Parathyroid adenoma (tissue), 2 donors: ENCODE measurements at regions not wholly inside any gene's neighbourhood (a gene's known extent, or its start where the extent isn't known, plus 50 kb on each side); places are given as distances from the start of the nearest gene placed in this dataset.

Experiments used
- H2AFZ ChIP-seq: fragments of 300-600 bp; sonication (generic); one replicate; pipeline ENCODE4 v1.7.0; 2017; ENCODE audit warnings: antibody characterized with exemption, mild to moderate bottlenecking
- H3K27ac ChIP-seq: fragments of 300-600 bp; sonication (generic); one replicate; pipeline ENCODE4 v1.7.0; 2017
- H3K27me3 ChIP-seq: fragments of 300-600 bp; sonication (generic); one replicate; pipeline ENCODE4 v1.7.0; 2017; ENCODE audit warnings: low read length; ENCODE audit not compliant: control insufficient read depth, insufficient read depth
- H3K36me3 ChIP-seq: fragments of 300-600 bp; sonication (generic); one replicate; pipeline ENCODE4 v1.7.0; 2017; ENCODE audit warnings: low read length; ENCODE audit not compliant: control insufficient read depth, insufficient read depth
- H3K4me1 ChIP-seq: fragments of 300-600 bp; sonication (generic); one replicate; pipeline ENCODE4 v1.7.0; 2017; ENCODE audit warnings: control low read depth
- H3K4me2 ChIP-seq: fragments of 300-600 bp; sonication (generic); one replicate; pipeline ENCODE4 v1.7.0; 2017; ENCODE audit warnings: low read length
- H3K4me3 ChIP-seq: fragments of 300-600 bp; sonication (generic); one replicate; pipeline ENCODE4 v1.7.0; 2017; ENCODE audit warnings: low read depth, low read length
- H3K79me2 ChIP-seq: fragments of 300-600 bp; sonication (generic); one replicate; pipeline ENCODE4 v1.7.0; 2017; ENCODE audit warnings: control low read depth
- H3K9ac ChIP-seq: fragments of 300-600 bp; sonication (generic); one replicate; pipeline ENCODE4 v1.7.0; 2017; ENCODE audit warnings: mild to moderate bottlenecking
- H3K9me3 ChIP-seq: fragments of 300-600 bp; sonication (generic); one replicate; pipeline ENCODE4 v1.7.0; 2017; ENCODE audit warnings: low read length; ENCODE audit not compliant: control insufficient read depth
- TF ChIP-seq, protein P1 (sequence below): fragments of 300-600 bp; sonication (generic); IDR thresholded peaks from one replicate; pipeline ENCODE4 v1.7.0; 2017; ENCODE audit warnings: antibody characterized with exemption, mild to moderate bottlenecking
- donor health status: primary hyperparathyroidism.

DNA sequence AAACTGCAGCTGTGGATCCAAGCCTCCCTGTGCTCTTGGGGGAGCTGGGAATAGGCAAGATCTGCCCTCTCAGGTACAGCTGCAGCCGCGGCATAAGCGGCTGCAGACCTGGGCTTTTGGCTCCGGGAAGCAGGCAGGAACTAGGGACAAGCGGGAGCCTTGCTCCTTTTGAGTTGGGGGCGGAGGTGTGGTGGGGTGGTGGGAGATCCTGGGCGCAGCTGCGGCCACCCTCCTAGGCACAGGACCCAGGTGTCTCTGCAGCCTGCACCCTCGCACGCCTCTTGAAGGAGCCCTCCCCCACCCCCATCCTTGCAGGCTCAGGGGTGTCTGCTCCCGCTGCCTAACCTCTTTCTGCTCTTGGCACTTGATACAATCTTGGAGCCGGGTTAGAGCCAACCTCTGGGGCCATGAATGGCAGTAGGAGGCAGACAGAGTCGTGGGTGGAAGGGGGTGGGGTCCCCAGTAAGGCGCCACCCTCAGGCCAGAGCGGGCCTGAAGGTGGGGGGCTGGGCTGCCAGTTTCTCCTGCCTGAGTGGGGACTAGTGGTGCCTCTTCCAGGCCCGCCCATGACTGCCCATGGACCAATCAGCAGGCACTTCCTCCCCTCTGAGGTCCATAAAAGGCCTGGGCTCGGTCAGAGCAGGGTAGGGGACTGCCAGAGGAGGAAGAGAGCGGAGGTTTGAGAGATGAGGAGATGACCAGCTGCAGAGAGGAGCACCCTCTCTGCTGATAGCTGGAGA lies 267.6 kb upstream of the TNC start:
- Histone ChIP-seq H3K4me1 (no peaks in the 10 kb centered on the region), H3K36me3 (no peaks in the 10 kb centered on the region), H3K4me2 (no peak overlapping the region), H3K4me3 (no peak overlapping the region), H3K9ac (no peak overlapping the region), H3K9me3 (no peaks in the 10 kb centered on the region), H2AFZ (no peak overlapping the region), H3K27ac (no peak overlapping the region), H3K27me3 (no peaks in the 10 kb centered on the region), H3K79me2 (no peaks in the 10 kb centered on the region)
- TF ChIP-seq, protein P1, sequence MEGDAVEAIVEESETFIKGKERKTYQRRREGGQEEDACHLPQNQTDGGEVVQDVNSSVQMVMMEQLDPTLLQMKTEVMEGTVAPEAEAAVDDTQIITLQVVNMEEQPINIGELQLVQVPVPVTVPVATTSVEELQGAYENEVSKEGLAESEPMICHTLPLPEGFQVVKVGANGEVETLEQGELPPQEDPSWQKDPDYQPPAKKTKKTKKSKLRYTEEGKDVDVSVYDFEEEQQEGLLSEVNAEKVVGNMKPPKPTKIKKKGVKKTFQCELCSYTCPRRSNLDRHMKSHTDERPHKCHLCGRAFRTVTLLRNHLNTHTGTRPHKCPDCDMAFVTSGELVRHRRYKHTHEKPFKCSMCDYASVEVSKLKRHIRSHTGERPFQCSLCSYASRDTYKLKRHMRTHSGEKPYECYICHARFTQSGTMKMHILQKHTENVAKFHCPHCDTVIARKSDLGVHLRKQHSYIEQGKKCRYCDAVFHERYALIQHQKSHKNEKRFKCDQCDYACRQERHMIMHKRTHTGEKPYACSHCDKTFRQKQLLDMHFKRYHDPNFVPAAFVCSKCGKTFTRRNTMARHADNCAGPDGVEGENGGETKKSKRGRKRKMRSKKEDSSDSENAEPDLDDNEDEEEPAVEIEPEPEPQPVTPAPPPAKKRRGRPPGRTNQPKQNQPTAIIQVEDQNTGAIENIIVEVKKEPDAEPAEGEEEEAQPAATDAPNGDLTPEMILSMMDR, result no peak

DNA sequence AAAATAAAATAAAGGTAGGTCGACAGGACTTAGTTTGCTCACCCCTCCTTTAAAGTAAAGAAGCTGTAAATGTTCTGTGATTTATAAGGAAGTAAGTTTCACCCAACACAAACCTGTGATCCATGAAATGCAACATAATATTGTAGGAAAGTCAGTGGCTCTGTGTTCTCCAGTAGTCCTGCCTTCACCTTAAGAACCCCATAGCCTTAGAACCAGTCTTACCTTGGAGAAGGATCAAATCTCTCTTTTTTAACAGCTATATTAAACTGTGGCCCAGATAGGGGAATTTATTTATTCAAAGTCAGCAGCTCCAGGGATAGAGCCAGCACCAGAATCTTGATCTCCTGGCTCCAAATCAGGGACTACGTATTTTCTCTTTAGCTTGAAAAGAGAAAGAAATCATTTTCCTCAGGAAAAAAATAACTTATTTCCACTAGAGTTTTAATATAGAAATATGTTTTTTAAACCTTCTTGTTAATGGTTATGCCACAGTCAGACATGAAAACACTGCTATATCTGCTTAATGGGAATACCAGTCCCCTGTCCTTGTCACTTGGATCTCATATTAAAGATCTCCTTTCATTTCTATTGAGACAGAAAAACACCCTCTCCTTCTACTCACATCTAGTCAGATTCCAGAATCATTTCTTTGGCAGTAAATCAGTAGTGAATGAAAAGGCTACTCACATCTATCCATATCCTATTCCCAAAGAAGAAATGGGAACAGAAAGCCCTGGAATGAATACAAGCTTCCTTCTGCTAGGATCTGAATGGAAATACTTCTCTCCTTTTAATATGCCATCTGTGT lies 269.2 kb upstream of the TNC start:
- Histone ChIP-seq H3K4me2 (no peak overlapping the region), H3K36me3 (no peaks in the 10 kb centered on the region), H3K9ac (no peak overlapping the region), H3K27me3 (no peaks in the 10 kb centered on the region), H3K27ac (no peak overlapping the region), H3K4me3 (no peak overlapping the region), H3K4me1 (no peaks in the 10 kb centered on the region), H2AFZ (no peak overlapping the region), H3K9me3 (no peaks in the 10 kb centered on the region), H3K79me2 (no peaks in the 10 kb centered on the region)
- TF ChIP-seq, protein P1, result no peak

DNA sequence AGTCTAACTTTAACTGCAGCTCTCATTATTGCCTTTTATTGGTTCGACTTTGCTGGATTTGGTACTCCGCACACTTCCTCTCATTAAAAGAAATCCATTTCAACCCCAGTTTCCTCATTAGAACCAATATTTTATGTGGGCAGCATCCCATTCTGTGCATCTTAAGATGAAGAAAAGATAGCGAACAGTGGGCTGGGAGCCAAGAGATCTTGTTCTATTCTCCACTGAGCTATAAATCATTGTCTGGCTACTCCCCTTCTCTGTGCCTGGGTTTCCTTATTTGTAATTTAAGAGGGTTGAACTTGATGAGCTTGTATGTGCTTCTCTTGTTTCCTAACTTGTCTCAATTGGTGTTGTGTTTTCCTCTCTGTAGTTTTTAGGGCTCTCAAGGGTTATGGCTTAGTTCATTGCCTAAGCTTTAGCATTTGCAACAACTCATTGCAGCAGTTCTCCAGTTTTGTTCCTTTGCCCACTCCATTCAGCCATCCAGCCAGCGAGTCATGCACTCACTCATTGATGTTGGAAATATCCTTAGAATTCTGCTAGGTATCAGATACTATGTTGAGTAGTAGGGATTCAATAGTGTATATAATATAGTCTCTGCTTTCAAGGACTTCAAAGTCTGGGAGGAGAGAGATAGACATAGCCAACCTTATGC lies 273.3 kb upstream of the TNC start:
- TF ChIP-seq, protein P1, result no peak
- Histone ChIP-seq H2AFZ (no peak overlapping the region), H3K27me3 (no peaks in the 10 kb centered on the region), H3K4me3 (no peak overlapping the region), H3K4me2 (no peak overlapping the region), H3K4me1 (no peaks in the 10 kb centered on the region), H3K27ac (no peak overlapping the region), H3K9me3 (no peaks in the 10 kb centered on the region), H3K79me2 (no peaks in the 10 kb centered on the region), H3K36me3 (no peaks in the 10 kb centered on the region), H3K9ac (no peak overlapping the region)

DNA sequence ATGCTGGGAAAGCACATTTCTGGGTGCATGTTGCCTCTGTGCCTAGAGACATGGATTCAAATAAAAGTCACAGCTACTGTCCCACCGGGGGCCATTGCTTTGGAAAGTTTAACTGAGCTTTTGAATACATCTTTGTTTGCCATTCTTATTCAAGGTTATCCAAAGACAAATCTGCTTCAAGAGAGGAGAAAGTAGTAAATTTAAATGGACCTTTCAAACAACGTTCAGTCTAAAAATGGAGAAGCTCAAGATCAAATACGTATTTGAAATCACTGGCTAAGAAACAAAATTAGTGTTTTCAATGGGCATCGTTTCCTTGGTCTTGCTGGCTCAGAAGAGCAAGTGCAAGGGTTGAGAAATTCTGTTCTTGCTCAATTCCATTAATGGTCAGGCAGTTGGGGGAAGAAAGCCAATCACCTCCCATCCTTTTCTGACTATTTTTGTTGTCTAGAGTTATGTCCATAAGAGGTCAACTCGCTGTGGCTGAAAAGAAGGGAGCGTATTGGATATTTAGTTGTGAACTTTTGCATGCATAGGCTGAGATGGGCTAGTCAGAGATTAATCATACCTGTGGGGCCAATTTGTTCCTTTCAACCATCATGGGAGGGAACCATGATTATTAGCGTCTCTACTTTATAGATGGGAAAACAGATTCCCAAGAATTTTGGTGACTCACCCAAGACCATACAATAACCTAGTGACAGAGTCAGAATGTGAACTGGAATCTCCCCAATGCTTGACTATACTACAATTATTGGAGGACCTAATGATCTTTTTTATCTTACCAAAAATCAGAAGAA lies 276.2 kb upstream of the TNC start:
- no peaks in the 10 kb centered on the region for H3K36me3 ChIP-seq
- no peaks in the 10 kb centered on the region for H3K79me2 ChIP-seq
- no peaks in the 10 kb centered on the region for H3K9me3 ChIP-seq
- no peak overlapping the region for H3K4me3 ChIP-seq
- no peaks in the 10 kb centered on the region for H3K27me3 ChIP-seq
- H3K27ac ChIP-seq, result no peak overlapping the region
- no peak overlapping the region for H3K4me2 ChIP-seq
- TF ChIP-seq, protein P1, result no peak
- no peaks in the 10 kb centered on the region for H3K4me1 ChIP-seq
- no peak overlapping the region for H2AFZ ChIP-seq
- no peak overlapping the region for H3K9ac ChIP-seq
